Umbilical cord (tissue), 1 donor: ENCODE measurements at regions not wholly inside any gene's neighbourhood (a gene's known extent, or its start where the extent isn't known, plus 50 kb on each side); places are given as distances from the start of the nearest gene placed in this dataset.
"Not testable (repeated sequence)": the region's sequence is repeated elsewhere in the genome, so short reads cannot be mapped to it uniquely, and the experiment has no call there.

Source experiments
- DNase-seq: peaks from one replicate; pipeline ENCODE4 v3.0.0-alpha.2; 2015; ENCODE audit warnings: low spot score

DNA sequence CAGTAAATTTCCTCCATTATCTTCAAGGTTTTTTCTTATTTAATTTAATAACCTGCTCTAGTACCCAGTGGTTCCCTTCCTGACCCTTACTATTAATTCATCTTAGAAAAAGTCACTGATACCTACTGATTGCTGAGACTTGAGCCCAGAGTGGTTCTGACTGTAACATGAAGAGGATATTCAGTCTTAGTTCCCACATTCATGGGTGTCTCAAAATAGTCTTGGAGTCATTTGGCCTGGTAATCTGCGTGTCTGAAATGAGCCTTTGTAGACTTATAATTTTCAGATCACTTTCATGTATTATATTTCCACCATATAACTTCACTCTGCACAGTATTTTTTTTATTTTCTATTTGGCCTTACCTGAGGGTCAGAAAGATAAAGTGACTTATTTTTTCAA is 732.0 kb upstream of the KIF2B start:
- no peak for DNase-seq

DNA sequence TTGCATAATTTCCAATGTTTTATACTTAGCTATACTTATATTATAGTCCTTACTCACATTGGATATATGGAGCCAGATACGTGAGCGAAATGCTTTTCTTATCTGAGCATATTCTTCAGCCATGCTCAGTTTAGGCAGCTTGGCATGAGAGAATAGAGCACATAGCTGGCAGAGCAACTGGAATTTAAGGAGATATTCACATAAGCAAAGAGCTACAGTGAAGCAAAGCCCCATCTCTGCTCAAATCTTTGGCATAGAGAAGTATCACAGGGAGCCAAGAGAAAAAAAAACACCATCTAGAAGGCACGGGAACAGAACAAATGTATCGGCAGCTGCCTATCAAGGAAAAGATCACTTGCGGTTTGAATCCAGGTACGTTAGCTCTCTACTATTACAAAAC is 734.2 kb upstream of the KIF2B start:
- DNase-seq = peak; percentile 27

DNA sequence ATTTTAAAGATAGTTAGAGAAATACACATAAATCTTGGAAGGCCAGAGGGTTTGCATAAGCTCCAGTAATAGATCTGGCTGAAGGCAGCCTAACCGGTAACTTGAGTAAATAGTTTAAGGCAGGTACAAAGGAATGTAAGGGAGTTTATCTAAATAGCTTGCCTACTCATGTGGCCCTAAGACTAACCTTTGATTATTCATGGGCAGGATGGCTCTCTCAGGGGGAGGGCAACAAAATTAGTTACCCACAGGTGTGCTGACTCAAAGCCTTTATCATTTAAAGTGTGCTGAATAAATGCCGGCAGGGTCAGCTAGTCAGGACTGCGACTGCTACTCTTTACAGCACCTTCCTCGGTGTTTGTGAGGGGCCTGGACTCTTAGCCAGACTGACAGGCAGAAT is 761.3 kb upstream of the KIF2B start:
- no peak for DNase-seq

DNA sequence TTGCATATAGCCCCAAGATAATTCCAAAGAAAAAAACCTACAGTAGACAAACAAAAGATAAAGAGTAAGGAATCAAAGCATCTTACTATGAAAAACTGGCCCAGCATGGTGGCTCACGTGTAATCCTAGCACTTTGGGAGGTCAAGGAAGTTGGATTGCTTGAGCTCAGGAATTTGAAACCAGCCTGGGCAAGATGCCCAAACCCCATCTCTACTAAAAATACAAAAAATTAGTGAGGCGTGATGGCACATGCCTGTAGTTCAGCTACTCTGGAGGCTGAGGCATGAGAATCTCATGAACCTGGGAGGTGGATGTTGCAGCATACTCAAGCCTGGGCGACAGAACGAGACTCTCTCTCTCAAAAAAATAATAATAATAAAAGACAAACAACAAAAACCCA is 764.7 kb upstream of the KIF2B start:
- DNase-seq = no peak

DNA sequence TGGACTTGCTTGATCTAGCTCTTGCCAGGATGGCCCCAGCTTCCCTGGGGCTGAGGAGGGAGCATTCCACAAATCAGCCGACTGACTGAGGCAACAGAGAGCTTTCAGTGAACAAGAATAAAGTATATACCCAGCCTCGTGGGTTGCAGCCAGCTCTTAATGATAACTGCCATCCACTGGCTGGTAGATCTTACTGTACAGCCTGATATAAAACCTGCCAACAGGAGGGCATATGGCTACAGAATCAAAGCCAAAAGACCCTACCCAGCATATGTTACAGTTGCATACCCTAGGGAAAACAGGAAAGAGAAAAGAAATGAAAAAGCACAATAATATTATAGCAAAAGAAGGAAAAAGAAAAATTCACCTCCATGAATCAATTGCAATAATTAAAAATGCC is 775.9 kb upstream of the KIF2B start:
- no peak for DNase-seq

DNA sequence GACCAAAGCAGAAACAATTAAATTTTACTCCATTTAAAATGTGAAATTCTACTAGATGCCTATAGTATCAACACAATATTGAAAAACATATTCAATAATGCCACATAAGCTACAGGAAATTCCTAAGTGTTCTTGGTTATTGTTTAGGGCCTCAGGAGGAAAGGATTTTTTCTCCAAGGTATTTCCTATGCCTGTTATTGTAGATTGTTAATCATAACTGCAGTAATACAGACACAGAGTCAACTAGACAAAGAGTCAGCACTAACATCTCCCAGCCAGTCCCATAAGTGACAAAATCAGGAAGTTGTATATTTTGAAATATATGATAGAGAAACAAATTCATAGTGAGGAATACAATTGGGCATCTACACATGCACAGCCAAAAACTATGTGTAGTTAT is 782.7 kb upstream of the KIF2B start:
- DNase-seq = no peak

DNA sequence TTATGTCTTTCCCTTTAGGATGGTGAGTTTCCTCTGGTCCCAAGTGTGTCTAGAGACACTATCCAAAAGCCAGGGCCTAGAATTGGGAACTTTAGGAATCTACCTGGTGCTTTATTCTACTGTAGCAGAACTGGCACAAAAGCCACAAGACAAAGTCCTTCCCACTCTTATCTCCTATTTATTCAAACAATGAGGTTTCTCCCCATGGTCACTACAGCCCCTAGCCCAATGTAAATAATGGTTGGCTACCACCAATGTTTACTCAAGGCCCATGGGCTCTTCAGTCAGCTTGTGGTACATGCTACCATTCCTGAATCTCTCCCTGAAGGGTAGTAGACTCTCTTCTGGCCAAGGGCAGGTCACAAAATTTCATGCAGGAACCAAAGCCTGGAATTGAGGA is 789.4 kb upstream of the KIF2B start:
- DNase-seq = no peak

DNA sequence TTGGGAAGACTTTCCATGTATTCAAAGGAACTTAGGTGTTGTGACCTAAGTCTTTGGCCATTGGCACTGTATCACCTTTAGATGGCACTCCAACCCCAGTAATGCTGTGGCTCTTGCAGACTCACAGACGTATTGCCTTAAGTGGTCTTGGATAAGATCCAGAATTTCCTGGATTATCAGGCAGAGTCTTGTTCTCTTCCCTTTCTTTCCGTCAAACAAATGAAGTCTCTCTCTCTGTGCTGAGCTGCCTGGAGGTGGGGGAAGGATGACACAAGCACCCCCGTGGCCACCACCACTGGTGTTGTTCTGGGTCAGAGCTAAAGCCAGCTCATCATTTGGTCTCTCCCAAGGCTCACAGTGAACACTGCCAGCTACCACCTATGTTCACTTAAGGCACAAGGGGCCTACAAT is 789.9 kb upstream of the KIF2B start:
- peak; percentile 52 for DNase-seq

DNA sequence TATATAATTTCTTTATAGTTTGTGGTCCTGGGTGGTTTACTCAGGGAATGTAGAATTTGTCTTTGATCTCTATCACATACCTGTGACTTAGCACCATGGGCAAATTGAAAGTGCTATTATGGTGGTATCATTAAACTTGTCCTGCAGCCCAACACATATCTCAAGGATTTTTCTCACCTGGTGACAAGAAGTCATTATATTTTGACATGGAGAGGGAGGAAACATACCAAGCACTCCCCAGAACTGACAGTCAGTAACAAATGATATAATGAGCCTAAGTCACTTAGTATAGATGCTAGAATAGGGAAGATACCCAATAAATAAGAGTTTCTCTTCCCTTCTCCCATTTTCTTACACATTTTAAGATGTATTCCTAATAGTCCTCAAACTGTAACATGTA is 805.5 kb upstream of the KIF2B start:
- DNase-seq = no peak

DNA sequence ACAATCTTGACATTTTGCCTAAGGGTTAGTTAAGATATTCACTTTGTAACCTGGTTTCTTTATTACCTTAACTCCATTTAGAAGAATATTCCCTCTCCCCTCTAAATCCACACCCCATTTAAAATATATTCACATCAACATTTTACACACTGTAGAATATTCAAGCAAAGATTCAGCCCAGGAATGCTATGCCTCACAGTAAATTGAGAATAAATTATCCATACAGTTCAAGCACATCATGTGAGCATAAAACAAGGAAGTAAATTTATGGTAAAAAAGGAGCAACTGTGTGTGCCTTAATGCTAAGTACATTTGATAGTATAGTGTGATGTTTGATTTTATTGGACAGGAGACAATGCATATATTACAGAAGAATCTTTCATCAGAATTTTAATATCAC is 806.6 kb upstream of the KIF2B start:
- no peak for DNase-seq

DNA sequence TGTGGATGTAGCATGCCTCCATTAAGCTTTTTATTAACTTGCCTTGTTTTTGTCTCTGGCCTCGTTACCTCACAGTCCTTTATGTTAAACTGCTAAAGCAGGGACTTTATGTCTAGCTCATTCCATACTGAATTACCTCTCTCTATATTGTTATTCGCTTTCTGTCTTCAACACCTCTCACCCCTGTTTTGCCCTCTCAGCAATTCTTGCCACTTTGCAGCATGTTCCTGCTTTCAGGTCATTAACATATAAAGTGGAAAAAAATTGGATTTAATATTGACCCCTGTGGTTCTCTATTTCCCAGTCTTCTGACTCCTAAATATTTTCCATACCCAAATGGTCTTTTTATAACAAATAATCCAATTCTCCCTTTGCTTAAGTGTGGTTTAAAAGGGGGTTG is 810.4 kb upstream of the KIF2B start:
- DNase-seq = no peak

DNA sequence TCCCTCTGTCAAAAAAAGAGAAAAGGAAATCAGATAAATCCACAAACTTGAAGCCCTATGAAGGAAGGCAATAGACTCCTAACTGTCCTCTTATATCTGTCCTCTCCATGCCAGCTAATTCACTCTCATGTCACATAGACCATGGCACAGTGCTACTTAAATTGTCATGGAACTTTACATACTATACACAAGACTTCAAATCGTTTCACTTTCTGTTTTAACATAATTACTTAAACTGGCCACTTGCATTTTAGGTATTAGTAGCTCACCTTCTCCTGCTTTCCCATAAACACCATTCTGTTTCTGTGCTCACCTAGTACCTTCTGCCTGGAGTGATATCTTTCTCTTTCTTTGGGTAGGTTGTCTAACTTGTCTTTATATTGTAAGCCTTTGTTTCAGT is 816.7 kb upstream of the KIF2B start:
- DNase-seq = no peak

DNA sequence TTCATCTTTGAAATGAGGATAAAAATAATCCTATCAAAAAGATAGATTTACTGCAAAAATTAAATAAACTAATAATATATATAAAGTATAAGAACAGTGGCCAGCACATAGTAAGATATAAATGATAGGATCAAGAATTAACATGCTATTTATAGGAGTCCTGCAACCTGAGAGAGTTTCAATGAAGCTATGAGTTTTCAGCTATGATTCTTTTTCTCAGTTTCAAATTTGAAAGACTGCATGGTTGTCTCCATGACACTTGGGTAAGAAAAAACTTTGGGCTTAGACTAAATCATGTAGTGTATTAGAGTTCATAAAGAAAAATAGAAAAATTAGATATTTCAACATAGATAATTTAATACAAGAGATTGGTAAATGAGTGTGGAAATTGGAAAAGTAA is 817.8 kb upstream of the KIF2B start:
- DNase-seq = no peak

DNA sequence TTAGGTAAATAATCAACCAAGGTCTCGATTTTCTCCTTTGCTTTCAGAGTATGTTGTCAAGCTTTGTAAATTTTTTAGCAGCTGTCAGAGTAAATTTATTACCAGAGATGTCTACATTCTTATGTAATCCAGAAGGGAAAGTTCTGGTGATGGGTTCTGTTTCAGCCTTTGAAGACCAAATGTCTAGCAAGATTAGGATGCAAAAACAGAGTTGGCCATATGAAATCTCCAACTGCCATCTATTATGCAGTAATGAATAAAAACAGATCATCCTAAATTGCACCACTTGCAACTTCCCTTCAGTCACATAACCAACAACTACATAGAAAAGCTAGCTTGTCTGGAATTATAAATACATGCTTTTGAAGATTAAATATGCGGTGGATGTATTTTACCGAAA is 826.8 kb upstream of the KIF2B start:
- DNase-seq = no peak

DNA sequence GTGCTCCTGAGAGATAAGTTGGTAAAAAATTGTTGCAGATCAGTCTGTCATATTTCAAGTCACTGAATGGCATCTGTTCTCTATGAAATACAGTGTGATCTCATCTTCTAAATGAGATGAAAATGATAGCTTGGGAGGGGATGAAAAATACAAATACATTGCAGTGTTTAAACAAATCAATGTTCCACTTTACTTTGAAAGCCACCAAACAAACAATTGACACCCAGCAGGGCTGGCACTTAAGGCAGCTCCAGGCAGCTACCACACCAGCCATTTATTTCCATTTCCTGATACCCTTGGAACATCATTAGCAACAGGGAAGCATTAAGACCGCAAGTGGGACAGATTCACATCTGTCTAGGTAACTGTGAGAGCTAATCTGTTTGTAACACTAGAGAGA is 827.6 kb upstream of the KIF2B start:
- DNase-seq = no peak

DNA sequence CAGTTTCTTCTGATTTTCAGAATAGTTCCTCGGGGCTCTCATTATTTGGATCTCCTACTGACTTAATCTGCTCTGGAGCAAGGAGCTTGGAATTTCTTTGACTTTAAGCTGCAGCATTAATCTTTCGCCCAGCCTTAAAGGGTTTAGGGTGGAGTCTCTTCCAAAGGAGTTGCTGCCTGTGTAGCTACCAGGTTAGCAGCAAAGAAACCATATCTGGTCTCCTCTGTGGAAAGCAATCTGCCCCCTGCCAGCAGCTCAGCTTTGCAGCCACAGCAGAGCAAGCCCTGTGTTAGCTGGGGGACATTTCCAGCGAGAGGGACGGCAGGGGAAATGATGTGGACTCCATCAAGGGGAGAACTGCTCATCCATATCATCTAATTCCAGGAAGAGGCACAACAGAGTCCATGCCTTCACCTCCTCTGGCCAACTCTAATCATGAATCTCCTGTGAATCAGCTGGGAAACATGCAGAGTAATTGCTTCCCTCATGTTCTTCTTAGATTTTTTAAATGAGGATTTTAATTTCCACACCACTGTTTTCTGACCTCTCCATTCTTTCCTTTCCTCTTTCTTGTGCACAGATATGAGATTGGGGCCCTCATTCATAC is 827.6 kb upstream of the CA10 start:
- peak; percentile 4 for DNase-seq

DNA sequence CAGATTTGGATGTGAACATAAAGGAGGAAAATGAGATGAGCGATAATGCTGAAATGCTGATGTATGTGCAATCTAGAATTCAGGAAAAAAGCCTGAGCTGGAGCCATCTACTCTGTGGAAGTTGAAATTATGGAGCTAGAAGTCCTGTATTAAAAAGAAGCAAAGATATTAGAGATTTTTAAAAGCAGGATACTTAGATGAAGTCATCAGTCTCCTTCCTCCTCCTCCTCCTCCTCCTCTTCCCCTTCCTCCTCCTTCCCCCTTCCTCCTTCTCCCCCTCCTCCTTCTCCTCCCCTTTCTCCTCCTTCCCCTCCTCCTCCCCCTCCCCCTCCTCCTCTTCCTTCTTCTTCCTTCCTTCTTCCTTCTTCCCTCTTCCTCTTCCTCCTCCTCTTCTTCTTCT is 823.8 kb upstream of the CA10 start:
- no peak for DNase-seq

DNA sequence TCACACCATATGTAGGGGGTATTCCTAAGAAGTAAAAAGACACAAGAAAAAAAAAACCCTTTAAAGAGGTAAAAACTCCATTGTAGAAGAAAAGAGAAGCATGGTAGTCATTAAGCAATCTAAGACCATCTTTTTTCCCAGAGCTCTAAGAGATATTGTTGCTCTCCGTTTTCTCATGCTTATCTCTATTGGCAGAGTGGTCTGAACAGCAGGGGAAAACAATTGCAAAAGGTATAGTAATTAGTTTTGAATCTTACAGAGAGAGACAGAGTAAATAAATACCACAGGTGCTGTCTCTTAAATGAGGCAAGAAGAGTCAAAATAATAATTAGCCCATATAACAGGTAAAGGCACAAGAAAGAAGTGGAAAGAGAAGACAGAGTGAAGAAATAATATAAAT is 821.4 kb upstream of the CA10 start:
- no peak for DNase-seq

DNA sequence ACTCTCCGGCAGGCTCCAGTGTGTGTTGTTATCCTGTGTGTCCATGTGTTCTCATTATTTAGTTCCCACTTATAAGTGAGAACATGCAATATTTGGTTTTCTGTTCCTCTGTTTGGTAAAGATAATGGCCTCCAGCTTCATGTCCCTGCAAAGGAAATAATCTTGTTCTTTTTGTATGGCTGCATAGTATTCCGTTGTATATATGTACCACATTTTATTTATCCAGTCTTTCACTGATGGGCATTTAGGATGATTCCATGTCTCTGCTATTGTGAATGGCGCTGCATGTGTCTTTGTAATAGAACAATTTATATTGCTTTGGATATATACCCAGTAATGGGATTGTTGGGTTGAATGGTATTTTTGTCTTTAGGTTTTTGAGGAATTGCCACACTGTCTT is 807.3 kb upstream of the CA10 start:
- DNase-seq = no peak

DNA sequence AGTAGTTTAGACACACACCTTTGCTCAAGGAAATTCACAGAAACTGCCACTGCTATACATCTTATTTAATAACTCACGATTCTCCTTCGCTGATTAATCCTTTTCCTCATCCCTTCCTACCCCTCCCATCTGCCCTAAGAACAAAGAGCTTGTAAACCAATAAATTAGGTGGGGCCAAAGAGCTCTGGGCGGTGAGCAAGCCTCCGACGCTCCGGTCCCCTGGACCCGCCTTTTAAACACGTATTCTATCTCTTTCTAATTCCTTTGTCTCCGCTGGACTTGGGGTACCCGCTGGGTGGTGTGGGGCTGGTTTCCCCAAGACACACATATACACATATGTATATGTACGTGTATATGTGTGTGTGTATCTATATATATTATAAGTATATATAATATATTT is 803.2 kb upstream of the CA10 start:
- DNase-seq = not testable (repeated sequence)

DNA sequence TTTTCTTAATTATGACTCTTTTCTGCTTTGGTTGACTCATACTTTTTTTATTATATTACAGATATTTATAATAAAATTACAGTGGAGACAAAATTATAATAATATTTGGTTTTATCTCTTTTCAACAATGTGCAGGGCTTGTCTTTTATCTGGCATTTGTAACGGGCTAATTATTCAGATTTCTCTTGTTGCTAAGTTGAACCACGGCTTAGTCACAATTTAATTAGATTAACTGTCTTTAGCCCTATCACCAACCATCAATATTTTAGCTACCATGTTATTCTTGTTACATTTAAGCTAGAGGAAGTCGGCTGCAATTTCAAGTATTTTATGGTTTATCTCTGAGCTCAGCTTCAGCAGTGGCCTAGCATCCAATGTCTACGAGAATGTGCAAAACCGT is 798.9 kb upstream of the CA10 start:
- DNase-seq = no peak

DNA sequence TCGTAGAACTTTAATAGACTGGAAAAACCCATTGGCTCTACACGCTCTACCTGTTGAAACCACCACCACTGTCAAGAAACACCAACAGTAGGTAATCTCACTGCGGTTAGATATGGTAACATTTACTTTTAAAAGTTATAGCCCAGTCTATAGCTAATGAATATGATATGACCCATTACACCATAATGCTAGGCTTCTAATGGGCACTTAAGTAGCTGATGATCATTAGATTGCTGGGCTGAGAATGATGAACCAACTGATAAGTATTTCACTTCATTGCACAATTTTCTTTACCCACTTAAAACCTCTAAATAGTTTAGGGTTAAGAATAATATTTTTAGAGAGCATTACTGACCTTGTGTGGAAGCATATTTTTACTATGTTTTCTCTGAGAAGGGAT is 788.9 kb upstream of the CA10 start:
- no peak for DNase-seq

DNA sequence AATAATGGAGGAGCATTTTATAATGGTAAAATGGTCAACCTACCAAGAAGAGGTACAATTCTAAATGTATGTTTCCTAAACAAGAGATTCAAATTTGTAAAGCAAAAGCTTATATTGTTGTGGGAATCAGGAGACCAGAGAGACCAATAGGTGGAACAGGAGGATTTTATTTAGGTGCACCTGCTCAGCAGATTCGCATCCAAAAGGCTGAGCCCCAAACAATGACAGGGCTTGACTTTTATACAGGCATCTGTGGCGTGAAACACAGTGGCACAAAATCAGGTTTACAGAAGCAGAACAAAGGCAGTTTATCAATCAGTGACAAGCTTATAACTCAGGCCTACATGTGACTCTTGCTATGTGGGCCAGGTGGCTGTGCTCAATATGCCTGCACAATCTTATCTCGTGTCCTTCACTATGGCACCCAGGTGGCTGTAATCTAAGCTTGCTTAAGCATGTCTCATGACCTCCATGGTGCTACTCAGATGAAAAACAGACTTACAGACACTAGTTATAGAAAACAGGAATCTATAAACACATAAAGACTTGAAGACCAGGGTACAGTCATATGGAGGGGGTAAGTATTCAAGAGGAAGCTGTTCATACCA is 780.2 kb upstream of the CA10 start:
- no peak for DNase-seq

DNA sequence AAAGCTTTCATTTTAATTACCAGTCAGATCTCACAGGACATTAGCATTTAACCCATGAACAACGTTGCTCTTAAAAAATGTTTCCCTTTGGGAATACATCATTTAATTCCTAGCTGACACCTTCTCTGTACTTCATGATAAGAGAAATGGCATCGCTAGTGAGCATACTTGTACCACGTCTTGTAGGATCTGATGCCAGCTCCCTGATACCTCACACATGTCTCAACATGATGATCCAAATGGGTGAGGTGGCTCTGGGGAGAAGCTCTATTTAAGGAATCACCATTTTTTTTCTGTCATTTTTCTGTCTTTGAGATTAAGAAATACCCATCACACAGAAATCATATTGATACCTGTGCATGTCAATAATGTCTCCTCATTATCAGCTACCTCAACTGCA is 772.1 kb upstream of the CA10 start:
- DNase-seq = no peak
